IPS-20b (cell line): ENCODE measurements at regions not wholly inside any gene's neighbourhood (a gene's known extent, or its start where the extent isn't known, plus 50 kb on each side); places are given as distances from the start of the nearest gene placed in this dataset.

Experiments used
- H3K27ac ChIP-seq: one replicate; pipeline ENCODE4 v1.5.1; 2013; ENCODE audit warnings: low read length
- H3K27me3 ChIP-seq: 2 replicates; pipeline ENCODE4 v1.6.1; 2013; ENCODE audit warnings: mild to moderate bottlenecking, low read length, inconsistent platforms; ENCODE audit not compliant: insufficient read depth
- H3K36me3 ChIP-seq: 2 replicates; pipeline ENCODE4 v1.6.1; 2013; ENCODE audit warnings: low read depth, mild to moderate bottlenecking, inconsistent platforms, low read length, moderate library complexity; ENCODE audit not compliant: insufficient read depth
- H3K4me1 ChIP-seq: 2 replicates; pipeline ENCODE4 v1.6.1; 2013; ENCODE audit warnings: mild to moderate bottlenecking, control low read depth, inconsistent platforms, low read length, moderate library complexity; ENCODE audit not compliant: insufficient read depth
- H3K4me3 ChIP-seq: 2 replicates; pipeline ENCODE4 v1.5.1; 2013; ENCODE audit warnings: mild to moderate bottlenecking, low read length, inconsistent platforms
- H3K9ac ChIP-seq: 2 replicates; pipeline ENCODE4 v1.6.1; 2013; ENCODE audit warnings: low read depth, mild to moderate bottlenecking, inconsistent platforms, low read length, moderate library complexity
- H3K9me3 ChIP-seq: 2 replicates; pipeline ENCODE4 v1.6.1; 2013; ENCODE audit warnings: mild to moderate bottlenecking, low read depth, low read length, inconsistent platforms; ENCODE audit not compliant: insufficient read depth

DNA sequence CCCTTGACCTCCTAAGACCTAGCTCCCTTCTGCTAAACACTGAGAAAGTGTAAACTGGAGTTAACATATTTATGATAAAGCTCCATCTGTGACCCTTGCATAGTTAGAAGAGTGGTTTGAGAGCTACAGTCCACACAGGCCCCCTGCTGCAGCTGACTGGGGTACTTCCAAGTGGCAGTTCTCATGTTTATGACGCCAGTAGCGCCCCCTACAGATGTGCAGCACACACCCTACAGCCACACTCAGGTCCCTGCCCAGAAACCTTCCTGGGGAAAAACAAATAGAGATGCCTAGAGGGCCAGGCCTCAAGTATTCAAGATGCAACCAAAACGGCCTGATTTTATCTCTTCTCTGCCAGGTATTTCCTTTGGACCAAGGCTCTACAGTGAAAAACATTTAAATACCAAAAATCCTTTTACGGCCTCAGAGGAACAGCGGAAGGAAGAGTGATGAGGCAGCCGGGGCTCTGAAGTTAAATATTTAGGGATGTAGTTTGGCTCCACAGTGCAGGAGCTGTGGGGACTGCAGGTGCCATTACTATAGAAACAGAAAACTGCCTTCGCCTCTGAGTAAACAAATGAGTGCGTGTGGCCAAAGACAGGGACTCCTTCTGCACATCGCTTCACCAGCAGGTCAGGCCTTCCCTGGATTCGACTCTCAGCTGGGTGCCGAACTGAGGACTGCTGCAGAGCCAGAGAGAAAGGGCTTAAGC is 553.1 kb downstream of the EFNB2 start:
- H3K27ac ChIP-seq: no peak overlapping the region
- H3K4me1 ChIP-seq: no peaks in the 10 kb centered on the region
- no peaks in the 10 kb centered on the region for H3K36me3 ChIP-seq
- H3K4me3 ChIP-seq: no peak overlapping the region
- H3K9me3 ChIP-seq: no peaks in the 10 kb centered on the region
- no peak overlapping the region for H3K9ac ChIP-seq
- no peaks in the 10 kb centered on the region for H3K27me3 ChIP-seq

DNA sequence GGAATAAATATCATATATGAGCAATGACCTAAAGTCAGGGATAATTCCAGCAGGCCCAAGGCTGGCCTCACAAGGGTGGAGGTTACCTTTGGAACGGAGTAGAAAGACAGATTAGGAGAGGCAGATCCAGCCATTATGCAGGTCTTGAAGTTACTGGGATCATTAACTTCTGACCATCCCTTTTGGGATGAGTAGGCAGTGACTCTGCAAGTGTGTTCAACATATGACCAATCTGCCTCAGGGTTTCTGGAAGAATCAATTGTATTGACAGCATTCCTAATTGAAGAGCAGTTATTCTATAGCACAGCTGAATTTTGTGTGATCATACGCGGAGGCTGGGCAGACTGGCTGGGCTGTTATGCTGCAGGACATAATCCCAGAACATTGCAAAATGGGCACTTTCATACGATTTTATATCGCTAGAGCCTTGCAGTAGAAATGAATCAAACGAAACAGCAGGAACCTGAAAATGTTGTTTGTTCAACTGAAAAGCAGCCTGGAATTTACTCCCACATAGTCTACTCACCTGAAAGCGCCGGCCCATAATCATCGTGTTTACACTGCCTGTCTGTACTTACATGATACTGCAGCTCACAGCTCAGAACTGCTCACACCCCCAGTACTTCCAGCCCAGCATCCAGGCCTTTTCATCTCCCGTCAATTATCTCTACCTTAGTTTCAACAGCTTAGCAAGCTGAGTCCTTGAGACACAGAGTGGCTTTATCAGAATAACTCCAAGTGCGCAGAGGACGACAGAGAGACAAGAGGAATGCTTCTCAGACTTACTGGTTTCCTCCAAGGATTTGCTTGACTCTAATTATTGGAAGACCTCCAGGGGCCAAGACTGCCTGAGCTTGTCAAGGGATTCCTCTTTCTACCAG is 556.1 kb downstream of the EFNB2 start:
- Histone ChIP-seq H3K36me3 (no peaks in the 10 kb centered on the region), H3K9ac (no peak overlapping the region), H3K9me3 (no peaks in the 10 kb centered on the region), H3K27ac (no peak overlapping the region), H3K4me1 (no peaks in the 10 kb centered on the region), H3K27me3 (no peaks in the 10 kb centered on the region), H3K4me3 (no peak overlapping the region)

DNA sequence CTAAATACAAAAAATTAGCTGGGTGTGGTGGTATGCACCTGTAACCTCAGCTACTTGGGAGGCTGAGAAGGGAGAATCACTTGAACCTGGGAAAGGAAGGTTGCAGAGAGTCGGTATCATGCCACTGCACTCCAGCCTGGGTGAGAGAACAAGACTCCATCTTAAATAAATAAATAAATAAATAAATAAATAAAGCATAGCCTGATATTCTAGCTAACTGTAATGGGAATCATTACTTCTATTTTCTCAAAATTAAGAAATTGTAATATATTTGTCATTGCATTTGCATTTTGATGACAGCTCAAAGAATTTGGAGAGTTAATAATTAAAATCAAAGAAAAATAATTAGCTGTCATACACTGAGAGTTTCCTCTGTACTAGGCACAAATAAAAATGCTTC is 561.1 kb downstream of the EFNB2 start:
- no peaks in the 10 kb centered on the region for H3K36me3 ChIP-seq
- no peaks in the 10 kb centered on the region for H3K9me3 ChIP-seq
- H3K27ac ChIP-seq: no peak overlapping the region
- no peaks in the 10 kb centered on the region for H3K27me3 ChIP-seq
- no peak overlapping the region for H3K9ac ChIP-seq
- H3K4me3 ChIP-seq: no peak overlapping the region
- peaks cover 6% of the 10 kb centered on the region for H3K4me1 ChIP-seq

DNA sequence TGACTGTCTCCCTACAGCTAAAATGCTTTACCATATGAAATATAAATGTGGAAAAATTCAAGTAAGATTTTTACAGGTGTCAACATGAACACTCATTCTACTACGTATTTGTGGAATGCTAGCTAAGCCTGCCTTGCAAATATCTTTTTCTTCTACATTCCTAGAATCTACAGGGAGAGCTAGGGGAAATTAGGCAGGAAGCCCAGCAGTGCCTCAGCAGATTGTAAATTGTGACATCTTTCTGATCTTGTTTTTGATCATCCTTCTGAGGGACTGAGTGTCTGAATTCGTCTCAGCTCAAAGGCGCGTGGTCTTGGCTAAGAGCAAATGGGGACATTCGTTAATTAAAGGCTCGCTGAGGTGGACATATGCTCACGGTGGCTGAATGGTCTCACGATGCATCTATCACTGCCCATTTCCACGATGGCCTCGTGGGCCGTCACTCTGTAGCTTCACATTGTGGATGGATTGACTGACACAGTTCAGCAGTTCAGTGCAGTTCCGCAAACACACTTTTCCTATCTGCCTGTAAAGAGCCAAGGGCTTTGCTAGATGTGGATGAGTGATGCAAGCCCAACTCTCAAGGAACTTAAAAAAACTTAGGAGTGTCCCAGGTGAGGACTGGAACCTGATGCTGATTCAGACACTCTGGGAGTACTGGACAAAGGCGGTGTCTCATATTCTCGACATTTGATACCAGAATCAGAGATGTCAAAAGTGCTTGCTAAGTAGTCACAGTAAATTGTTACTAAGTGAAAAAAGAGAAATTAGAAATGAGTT is 562.5 kb downstream of the EFNB2 start:
- Histone ChIP-seq H3K27ac (no peak overlapping the region), H3K36me3 (no peaks in the 10 kb centered on the region), H3K9ac (no peak overlapping the region), H3K27me3 (no peaks in the 10 kb centered on the region), H3K9me3 (no peaks in the 10 kb centered on the region), H3K4me1 (peaks cover 6% of the 10 kb centered on the region), H3K4me3 (no peak overlapping the region)

DNA sequence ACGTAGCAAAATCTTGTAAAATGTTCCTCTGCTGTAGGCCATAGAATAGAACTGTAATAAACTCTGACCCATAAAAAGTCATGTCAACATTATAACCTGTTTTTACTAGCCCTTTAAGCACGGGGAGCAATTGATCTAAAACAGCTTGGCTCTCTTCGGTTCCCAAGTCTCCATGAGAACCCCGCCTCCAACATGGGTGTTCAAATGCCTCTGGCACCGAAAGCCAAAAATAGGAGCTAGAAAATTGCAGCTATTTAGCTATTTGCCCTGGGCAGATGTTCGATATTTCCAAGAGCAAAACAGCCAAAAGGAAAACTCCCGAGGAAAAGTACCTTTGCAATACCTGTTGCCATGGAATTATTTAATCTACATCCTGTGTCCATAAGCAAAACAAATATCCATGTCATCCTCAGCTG is 563.1 kb downstream of the EFNB2 start:
- Histone ChIP-seq H3K27ac (no peak overlapping the region), H3K9ac (no peak overlapping the region), H3K36me3 (no peaks in the 10 kb centered on the region), H3K27me3 (no peaks in the 10 kb centered on the region), H3K9me3 (no peaks in the 10 kb centered on the region), H3K4me3 (no peak overlapping the region), H3K4me1 (peaks cover 6% of the 10 kb centered on the region)

DNA sequence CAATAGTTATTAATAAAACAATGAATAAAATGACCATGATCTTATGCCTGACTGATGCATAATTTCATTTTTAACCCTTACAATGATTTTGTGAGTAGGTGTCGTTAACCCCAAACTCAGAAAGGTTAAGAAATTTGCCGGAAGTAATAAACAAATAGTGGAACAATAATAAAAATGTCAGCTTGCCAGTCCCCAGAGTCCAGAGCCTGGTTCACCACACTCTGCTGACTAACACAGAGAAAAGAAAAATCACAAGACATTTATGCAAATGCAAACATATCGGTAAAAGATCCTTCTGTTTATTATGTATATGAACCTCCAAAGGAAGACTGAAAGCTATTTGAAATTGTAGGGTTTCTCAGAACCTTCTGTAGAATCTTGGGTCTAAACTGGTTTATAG is 563.7 kb downstream of the EFNB2 start:
- Histone ChIP-seq H3K36me3 (no peaks in the 10 kb centered on the region), H3K9me3 (no peaks in the 10 kb centered on the region), H3K27ac (no peak overlapping the region), H3K4me3 (no peak overlapping the region), H3K9ac (no peak overlapping the region), H3K27me3 (no peaks in the 10 kb centered on the region), H3K4me1 (peaks cover 6% of the 10 kb centered on the region)

DNA sequence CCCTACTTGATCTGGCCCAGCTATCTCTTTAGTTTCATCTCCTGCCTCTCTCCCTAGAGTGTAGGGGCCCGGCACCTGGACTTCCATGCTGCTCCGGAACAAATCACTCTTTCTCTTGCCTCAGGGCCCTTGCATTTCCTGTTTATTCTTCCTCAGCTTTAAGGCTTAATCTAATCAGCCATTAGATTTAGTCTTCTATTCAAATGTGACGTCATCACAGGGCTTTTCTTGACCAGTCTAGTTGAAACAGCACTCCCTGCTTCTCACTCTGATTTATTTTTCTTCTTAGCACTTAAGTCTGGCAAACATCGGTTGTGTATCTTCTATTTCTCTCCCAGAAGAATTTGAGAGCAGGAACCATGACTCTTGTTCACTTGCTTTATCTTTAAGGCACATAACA is 564.1 kb downstream of the EFNB2 start:
- no peak overlapping the region for H3K4me3 ChIP-seq
- H3K9ac ChIP-seq: no peak overlapping the region
- H3K4me1 ChIP-seq: peaks cover 6% of the 10 kb centered on the region
- no peaks in the 10 kb centered on the region for H3K36me3 ChIP-seq
- H3K27ac ChIP-seq: no peak overlapping the region
- H3K27me3 ChIP-seq: no peaks in the 10 kb centered on the region
- H3K9me3 ChIP-seq: no peaks in the 10 kb centered on the region

DNA sequence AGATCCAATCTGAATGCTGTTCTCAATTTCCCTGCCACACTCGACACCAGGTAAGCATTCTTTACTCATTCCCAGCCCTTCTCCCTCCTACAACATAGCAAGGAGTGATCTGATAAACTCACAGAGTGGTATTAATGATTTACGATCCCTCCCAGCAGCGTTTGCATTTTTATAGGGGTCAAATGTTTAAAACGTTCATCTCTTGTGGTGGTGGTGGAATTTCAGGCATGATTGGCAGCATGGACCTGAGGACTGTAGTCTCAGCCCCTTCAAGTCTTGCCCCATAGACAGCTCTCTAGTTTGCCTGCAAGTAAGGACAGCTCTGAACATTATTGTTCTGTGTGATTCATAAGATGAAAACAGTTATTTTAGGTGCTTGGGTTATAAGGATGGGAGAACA is 565.7 kb downstream of the EFNB2 start:
- H3K9me3 ChIP-seq: no peaks in the 10 kb centered on the region
- no peak overlapping the region for H3K9ac ChIP-seq
- H3K27ac ChIP-seq: no peak overlapping the region
- H3K36me3 ChIP-seq: no peaks in the 10 kb centered on the region
- H3K4me3 ChIP-seq: no peak overlapping the region
- H3K4me1 ChIP-seq: peaks cover 6% of the 10 kb centered on the region
- H3K27me3 ChIP-seq: no peaks in the 10 kb centered on the region

DNA sequence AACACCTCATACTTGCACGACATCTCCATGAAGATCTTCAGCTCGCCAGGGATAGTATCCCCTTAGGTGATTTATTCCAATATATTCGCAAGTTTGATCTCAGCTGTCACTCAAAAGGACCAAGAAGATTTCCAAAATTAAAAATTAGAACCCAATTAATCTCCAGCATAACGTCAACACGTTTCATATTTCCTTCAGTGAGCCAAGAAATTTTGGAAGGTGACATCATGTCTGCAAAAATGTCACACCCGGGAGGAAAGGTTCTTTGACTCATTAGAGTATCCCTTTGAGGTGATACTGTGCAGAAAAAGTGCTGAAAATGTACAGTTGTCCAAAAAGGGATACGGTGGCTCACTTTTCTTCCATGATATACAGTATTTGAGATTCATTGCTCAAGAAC is 569.6 kb downstream of the EFNB2 start:
- Histone ChIP-seq H3K27me3 (no peaks in the 10 kb centered on the region), H3K9ac (no peak overlapping the region), H3K9me3 (no peaks in the 10 kb centered on the region), H3K27ac (no peak overlapping the region), H3K4me1 (no peaks in the 10 kb centered on the region), H3K36me3 (no peaks in the 10 kb centered on the region), H3K4me3 (no peak overlapping the region)

DNA sequence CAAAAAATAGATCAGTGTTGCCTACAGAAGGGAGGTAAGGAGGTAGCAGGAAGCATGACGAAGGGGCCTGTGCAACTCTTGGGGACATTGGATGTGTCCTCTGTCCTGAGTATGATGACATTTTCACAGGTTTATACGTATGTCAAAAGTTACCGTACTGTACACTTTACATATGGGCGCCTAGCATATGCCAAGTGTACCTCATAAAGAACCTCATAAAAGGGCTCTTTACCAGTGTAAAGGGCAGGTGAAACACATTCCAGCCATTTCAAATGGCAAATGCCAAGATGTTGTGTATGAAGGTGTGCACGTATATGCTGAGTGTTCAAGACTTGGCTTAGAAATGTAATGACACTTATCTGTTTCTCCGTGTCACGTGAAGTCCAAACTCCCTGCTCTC is 573.4 kb downstream of the EFNB2 start:
- Histone ChIP-seq H3K9me3 (no peaks in the 10 kb centered on the region), H3K27ac (no peak overlapping the region), H3K4me1 (no peaks in the 10 kb centered on the region), H3K4me3 (no peak overlapping the region), H3K36me3 (no peaks in the 10 kb centered on the region), H3K27me3 (no peaks in the 10 kb centered on the region), H3K9ac (no peak overlapping the region)

DNA sequence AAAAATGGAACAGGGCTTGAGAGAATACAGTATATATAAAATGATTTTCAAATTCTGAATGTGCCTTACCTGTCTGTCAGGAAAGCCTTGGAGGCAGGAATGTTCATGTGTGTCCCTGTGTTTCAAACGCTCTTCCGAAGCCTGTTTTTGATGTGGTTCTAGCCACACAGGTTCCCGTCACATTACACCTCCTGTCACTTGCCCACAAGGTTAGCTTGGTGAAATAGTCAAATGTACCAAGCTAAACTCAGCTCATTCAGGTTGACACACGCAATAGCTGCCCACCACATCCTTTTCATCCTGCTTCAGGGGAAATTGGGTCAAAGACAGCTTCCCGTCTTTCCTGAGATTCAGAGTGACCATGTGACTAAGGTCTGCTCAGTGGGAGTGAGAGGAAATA is 574.0 kb downstream of the EFNB2 start:
- Histone ChIP-seq H3K4me3 (no peak overlapping the region), H3K4me1 (no peaks in the 10 kb centered on the region), H3K27me3 (no peaks in the 10 kb centered on the region), H3K36me3 (no peaks in the 10 kb centered on the region), H3K27ac (no peak overlapping the region), H3K9ac (no peak overlapping the region), H3K9me3 (no peaks in the 10 kb centered on the region)
